ENCODE measurements at regions not wholly inside any gene's neighbourhood (a gene's known extent, or its start where the extent isn't known, plus 50 kb on each side); places are given as distances from the start of the nearest gene placed in this dataset.

- TF ChIP-seq SPI1 (IDR thresholded peaks at IDR 0.05; ENCODE audit: borderline replicate concordance, low read depth) = no peak
- TF ChIP-seq REST (IDR thresholded peaks at IDR 0.05; ENCODE audit: insufficient replicate concordance, low read depth) = no peak
- no peak for TF ChIP-seq CTCF (IDR thresholded peaks at IDR 0.05; ENCODE audit: insufficient read depth, low read length)
- TF ChIP-seq POLR2AphosphoS5 (IDR thresholded peaks at IDR 0.05; ENCODE audit: low read depth) = no peak
- no peak for TF ChIP-seq GABPA (IDR thresholded peaks at IDR 0.05; ENCODE audit: low read depth)
- Histone ChIP-seq H3K4me3 (replicated peaks; ENCODE audit: insufficient read depth, low read length) (no peak overlapping the region), H3K27me3 (ENCODE audit: insufficient read depth, poor library complexity, severe bottlenecking) (no peaks in the 10 kb centered on the region), H3K27ac (replicated peaks) (no peak overlapping the region)
- DNase-seq (ENCODE audit: low read depth in 1 of 2, low spot score in 1 of 2) = no peak
Measured at GRCh38 chr5:56382896-56383295, 149.8 kb upstream of the ANKRD55 start.

GRCh38 chr5:56377573-56377972 lies 144.4 kb upstream of the ANKRD55 start:
- DNase-seq (ENCODE audit: low read depth in 1 of 2, low spot score in 1 of 2) = no peak
- no peak overlapping the region for H3K27ac ChIP-seq (replicated peaks)
- TF ChIP-seq POLR2AphosphoS5 (IDR thresholded peaks at IDR 0.05; ENCODE audit: low read depth) = no peak
- TF ChIP-seq REST (IDR thresholded peaks at IDR 0.05; ENCODE audit: insufficient replicate concordance, low read depth) = no peak
- no peak for TF ChIP-seq GABPA (IDR thresholded peaks at IDR 0.05; ENCODE audit: low read depth)
- no peak for TF ChIP-seq CTCF (IDR thresholded peaks at IDR 0.05; ENCODE audit: insufficient read depth, low read length)
- no peak for TF ChIP-seq SPI1 (IDR thresholded peaks at IDR 0.05; ENCODE audit: borderline replicate concordance, low read depth)
- no peaks in the 10 kb centered on the region for H3K27me3 ChIP-seq (ENCODE audit: insufficient read depth, poor library complexity, severe bottlenecking)
- no peak overlapping the region for H3K4me3 ChIP-seq (replicated peaks; ENCODE audit: insufficient read depth, low read length)

GRCh38 chr5:56376128-56376527 lies 143.0 kb upstream of the ANKRD55 start:
- DNase-seq (ENCODE audit: low read depth in 1 of 2, low spot score in 1 of 2) = no peak
- Histone ChIP-seq H3K4me3 (replicated peaks; ENCODE audit: insufficient read depth, low read length) (no peak overlapping the region), H3K27ac (replicated peaks) (no peak overlapping the region), H3K27me3 (ENCODE audit: insufficient read depth, poor library complexity, severe bottlenecking) (no peaks in the 10 kb centered on the region)
- no peak for TF ChIP-seq POLR2AphosphoS5 (IDR thresholded peaks at IDR 0.05; ENCODE audit: low read depth)
- no peak for TF ChIP-seq CTCF (IDR thresholded peaks at IDR 0.05; ENCODE audit: insufficient read depth, low read length)
- no peak for TF ChIP-seq SPI1 (IDR thresholded peaks at IDR 0.05; ENCODE audit: borderline replicate concordance, low read depth)
- TF ChIP-seq REST (IDR thresholded peaks at IDR 0.05; ENCODE audit: insufficient replicate concordance, low read depth) = no peak
- TF ChIP-seq GABPA (IDR thresholded peaks at IDR 0.05; ENCODE audit: low read depth) = no peak

Measured in HL-60 (cell line).